ENCODE measurements at regions not wholly inside any gene's neighbourhood (a gene's known extent, or its start where the extent isn't known, plus 50 kb on each side); places are given as distances from the start of the nearest gene placed in this dataset.
"Not testable (repeated sequence)": the region's sequence is repeated elsewhere in the genome, so short reads cannot be mapped to it uniquely, and the experiment has no call there.

DNA sequence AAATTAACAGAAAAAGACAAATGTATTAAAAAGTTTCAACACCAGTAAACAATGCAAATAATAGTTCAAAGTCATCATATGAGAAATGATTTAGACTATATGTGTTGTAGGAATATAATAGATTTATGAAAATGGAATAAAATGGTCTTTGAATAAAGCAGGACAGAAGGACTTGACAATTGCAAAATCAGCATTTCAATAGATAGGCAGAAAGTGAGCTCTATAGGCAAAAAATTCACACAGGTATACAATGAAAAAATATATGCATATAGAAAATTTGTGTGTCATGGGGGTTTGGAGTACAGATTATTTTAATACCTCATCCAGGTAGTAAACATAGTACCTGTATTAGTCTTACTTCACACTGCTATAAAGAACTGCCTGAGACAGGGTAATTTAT, 571.1 kb upstream of the EYS start:
- TF ChIP-seq, protein P1, sequence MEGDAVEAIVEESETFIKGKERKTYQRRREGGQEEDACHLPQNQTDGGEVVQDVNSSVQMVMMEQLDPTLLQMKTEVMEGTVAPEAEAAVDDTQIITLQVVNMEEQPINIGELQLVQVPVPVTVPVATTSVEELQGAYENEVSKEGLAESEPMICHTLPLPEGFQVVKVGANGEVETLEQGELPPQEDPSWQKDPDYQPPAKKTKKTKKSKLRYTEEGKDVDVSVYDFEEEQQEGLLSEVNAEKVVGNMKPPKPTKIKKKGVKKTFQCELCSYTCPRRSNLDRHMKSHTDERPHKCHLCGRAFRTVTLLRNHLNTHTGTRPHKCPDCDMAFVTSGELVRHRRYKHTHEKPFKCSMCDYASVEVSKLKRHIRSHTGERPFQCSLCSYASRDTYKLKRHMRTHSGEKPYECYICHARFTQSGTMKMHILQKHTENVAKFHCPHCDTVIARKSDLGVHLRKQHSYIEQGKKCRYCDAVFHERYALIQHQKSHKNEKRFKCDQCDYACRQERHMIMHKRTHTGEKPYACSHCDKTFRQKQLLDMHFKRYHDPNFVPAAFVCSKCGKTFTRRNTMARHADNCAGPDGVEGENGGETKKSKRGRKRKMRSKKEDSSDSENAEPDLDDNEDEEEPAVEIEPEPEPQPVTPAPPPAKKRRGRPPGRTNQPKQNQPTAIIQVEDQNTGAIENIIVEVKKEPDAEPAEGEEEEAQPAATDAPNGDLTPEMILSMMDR (IDR thresholded peaks at IDR 0.05; ENCODE audit: borderline replicate concordance, insufficient read depth, low read depth, low read length): no peak
- no peak overlapping the region for H3K4me3 ChIP-seq (ENCODE audit: low read depth, low read length)

DNA sequence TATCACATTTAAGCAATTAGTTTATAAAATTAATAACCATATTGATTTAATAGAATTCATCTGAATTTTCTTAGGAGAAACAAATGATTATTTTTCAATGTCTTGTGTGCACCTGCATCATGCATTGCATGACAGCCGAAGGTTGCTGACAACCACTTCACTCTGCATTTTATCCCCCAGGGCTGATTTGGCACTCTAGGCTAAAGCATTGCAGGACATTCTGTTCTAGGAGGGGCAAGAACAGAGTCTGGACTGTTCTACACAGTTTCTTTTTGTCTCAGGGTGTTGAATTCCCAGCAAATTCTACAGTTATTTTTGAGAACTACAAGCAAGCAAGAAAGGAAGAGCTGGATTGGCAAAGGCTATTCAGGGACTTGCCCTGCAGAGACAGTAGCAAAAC, 570.4 kb upstream of the EYS start:
- no peak overlapping the region for H3K4me3 ChIP-seq (ENCODE audit: low read depth, low read length)
- TF ChIP-seq, protein P1 (IDR thresholded peaks at IDR 0.05; ENCODE audit: borderline replicate concordance, insufficient read depth, low read depth, low read length): no peak

DNA sequence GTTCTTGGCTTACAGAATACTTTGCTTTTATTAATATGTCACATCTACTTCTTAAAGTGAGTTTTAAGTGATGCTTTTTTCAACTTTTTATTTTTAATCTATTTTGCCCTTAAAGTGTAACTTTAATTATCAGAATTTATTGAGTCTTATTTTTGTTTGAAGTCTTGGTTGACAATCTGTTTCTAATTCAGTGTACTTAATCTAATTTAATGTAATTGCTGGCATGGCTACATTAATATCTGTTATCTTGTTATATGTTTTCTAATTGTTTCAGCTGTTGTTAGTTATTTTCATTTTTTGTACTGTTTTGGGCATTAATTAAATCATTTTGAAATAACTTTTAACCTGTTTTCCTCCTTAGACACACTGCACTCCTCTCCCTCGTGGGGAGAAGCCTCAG, 558.7 kb upstream of the EYS start:
- H3K4me3 ChIP-seq (ENCODE audit: low read depth, low read length): no peak overlapping the region

DNA sequence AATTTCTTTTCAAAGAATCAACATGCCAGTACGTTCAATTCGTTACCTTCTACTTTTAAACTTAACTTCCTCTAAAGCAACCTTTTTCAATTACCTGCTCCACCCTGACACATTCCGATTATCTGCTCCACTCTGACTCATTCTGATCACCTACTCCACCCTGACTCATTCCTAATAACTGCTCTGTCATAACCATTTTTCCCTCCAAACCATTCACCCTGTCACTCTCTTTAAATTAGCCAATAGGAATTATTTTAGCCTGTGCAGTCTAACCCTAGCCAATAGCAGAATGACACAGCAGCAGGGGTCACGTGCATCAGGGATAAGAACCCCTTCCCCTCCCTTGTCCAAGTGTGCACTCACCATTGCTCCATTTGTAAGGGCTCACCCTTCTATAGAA, 557.4 kb upstream of the EYS start:
- TF ChIP-seq, protein P1 (IDR thresholded peaks at IDR 0.05; ENCODE audit: borderline replicate concordance, insufficient read depth, low read depth, low read length): no peak
- H3K4me3 ChIP-seq (ENCODE audit: low read depth, low read length): no peak overlapping the region

More for the DNA sequence above, 558.7 kb upstream of the EYS start:
- TF ChIP-seq, protein P1 (IDR thresholded peaks at IDR 0.05; ENCODE audit: borderline replicate concordance, insufficient read depth, low read depth, low read length): no peak

DNA sequence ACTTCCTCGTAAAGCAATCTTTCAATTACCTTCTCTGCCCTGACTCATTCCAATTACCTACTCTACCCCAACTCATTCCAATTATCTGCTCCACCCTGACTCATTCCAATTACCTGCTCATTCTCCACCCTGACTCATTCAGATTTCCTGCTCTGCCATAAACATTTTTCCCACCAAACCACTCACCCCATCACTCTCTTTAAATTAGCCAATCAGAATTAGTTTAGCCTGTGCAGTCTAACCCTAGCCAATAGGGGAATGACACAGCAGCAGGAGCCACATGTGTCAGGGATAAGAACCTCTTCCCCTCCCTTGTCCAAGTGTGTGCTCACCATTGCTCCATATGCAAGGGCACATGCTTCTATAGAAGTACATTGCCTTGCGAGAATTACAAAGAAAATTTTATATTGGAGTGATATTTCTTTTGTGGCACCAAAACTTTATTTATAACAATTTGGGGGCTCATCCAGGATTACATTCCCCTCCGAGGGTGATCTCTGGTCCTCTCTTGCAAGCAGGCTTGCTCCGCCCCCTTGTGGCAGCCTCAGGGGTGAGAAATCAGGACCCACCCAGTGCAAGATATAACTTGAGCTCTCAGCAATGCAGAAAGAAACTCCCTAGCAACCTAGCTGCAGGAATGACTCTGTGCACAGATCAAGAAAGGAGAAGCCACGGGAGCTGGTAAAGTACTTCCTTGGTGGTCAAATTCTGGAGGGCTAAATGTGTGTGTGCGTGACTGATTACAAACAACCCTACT, 551.9 kb upstream of the EYS start:
- not testable (repeated sequence) for H3K4me3 ChIP-seq (ENCODE audit: low read depth, low read length)

DNA sequence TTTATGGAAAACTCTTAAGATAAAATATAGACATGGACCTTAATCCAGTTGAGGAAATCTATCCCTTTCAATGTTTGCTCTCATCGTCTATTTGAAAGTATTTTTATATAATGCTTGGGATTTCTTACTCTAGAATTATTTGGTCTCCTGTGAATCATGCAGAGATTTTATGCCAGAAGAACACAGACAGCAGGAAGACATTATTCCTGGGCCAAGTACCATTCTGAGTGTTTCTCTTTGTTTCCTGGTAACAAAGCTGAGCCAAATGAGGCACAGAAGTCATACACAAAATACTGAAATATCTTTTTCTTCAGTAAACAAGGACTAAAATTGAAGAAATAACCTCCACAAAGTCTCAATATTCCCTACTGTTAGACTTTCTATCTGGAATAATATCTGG, 538.2 kb upstream of the EYS start:
- TF ChIP-seq, protein P1 (IDR thresholded peaks at IDR 0.05; ENCODE audit: borderline replicate concordance, insufficient read depth, low read depth, low read length): no peak

DNA sequence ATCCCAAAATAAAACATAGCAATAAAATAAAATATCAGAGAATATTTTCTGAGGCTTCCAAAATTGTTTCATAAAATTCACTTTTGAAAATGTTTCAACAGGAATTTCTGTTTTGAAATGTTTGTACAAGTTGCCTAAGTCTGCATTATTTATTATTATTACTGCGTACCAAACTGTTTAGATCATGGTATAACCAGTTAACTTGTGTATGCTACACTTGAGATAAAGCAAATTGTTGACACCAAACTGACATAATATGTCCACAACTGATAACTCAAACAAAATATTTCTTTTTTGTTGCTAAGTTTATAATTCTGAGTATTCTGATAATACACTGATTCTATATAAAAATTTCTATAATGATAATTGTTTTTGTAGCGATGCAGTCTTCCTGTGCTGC, 531.8 kb upstream of the EYS start:
- H3K4me3 ChIP-seq (ENCODE audit: low read depth, low read length): no peak overlapping the region
- TF ChIP-seq, protein P1 (IDR thresholded peaks at IDR 0.05; ENCODE audit: borderline replicate concordance, insufficient read depth, low read depth, low read length): no peak

More for the DNA sequence above, 538.2 kb upstream of the EYS start:
- no peak overlapping the region for H3K4me3 ChIP-seq (ENCODE audit: low read depth, low read length)

Measured in GM12875 (cell line).